Mucosa of rectum (tissue), 2 donors: ENCODE measurements at regions not wholly inside any gene's neighbourhood (a gene's known extent, or its start where the extent isn't known, plus 50 kb on each side); places are given as distances from the start of the nearest gene placed in this dataset.

Experiments
- H3K27ac ChIP-seq, 2 donors: one replicate each; pipeline ENCODE4 v1.7.0; 2013; ENCODE audit warnings: inconsistent platforms in 2 of 2, low read depth in 2 of 2, low read length in 2 of 2
- H3K27me3 ChIP-seq, 2 donors: one replicate each; pipeline ENCODE4 v1.7.0; 2013; ENCODE audit warnings: low read length in 2 of 2; ENCODE audit not compliant: control insufficient read depth in 2 of 2, insufficient read depth in 2 of 2
- H3K36me3 ChIP-seq, 2 donors: one replicate each; pipeline ENCODE4 v1.7.0; 2013; ENCODE audit warnings: low read length in 2 of 2; ENCODE audit not compliant: control insufficient read depth in 2 of 2, insufficient read depth in 2 of 2
- H3K4me1 ChIP-seq, 2 donors: one replicate each; pipeline ENCODE4 v1.7.0; 2013; ENCODE audit warnings: low read length in 2 of 2, mild to moderate bottlenecking in 1 of 2; ENCODE audit not compliant: control insufficient read depth in 2 of 2, insufficient read depth in 2 of 2
- H3K4me3 ChIP-seq, 2 donors: one replicate each; pipeline ENCODE4 v1.7.0; 2013; ENCODE audit warnings: low read length in 2 of 2
- H3K9ac ChIP-seq, 2 donors: one replicate each; pipeline ENCODE4 v1.7.0; 2013; ENCODE audit warnings: low read length in 2 of 2, low read depth in 1 of 2, mild to moderate bottlenecking in 1 of 2
- H3K9me3 ChIP-seq, 2 donors: one replicate each; pipeline ENCODE4 v1.7.0; 2013; ENCODE audit warnings: low read length in 2 of 2; ENCODE audit not compliant: control insufficient read depth in 2 of 2
- donor health status: healthy.
- donor health status: Normal muscosa, but diverticular disease.

- Histone ChIP-seq H3K4me3 (no peak overlapping the region), H3K9ac (no peak overlapping the region), H3K36me3 (no peaks in the 10 kb centered on the region), H3K27me3 (no peaks in the 10 kb centered on the region), H3K27ac (no peak overlapping the region), H3K9me3 (no peaks in the 10 kb centered on the region), H3K4me1 (no peaks in the 10 kb centered on the region)
These were observed 211.5 kb upstream of the MIR17HG start for GRCh38 chr13:91135968-91136367.

GRCh38 chr13:91136806-91137205 is 210.7 kb upstream of the MIR17HG start:
- Histone ChIP-seq H3K27me3 (no peaks in the 10 kb centered on the region), H3K36me3 (no peaks in the 10 kb centered on the region), H3K4me3 (no peak overlapping the region), H3K9ac (no peak overlapping the region), H3K4me1 (no peaks in the 10 kb centered on the region), H3K27ac (no peak overlapping the region), H3K9me3 (no peaks in the 10 kb centered on the region)

- no peaks in the 10 kb centered on the region for H3K27me3 ChIP-seq
- no peaks in the 10 kb centered on the region for H3K4me1 ChIP-seq
- no peaks in the 10 kb centered on the region for H3K9me3 ChIP-seq
These were observed 208.3 kb upstream of the MIR17HG start for GRCh38 chr13:91139232-91139631.

GRCh38 chr13:91141543-91142061 is 205.9 kb upstream of the MIR17HG start:
- H3K4me1 ChIP-seq: no peaks in the 10 kb centered on the region
- no peaks in the 10 kb centered on the region for H3K36me3 ChIP-seq
- H3K9ac ChIP-seq: no peak overlapping the region
- H3K27me3 ChIP-seq: no peaks in the 10 kb centered on the region
- no peak overlapping the region for H3K4me3 ChIP-seq
- no peaks in the 10 kb centered on the region for H3K9me3 ChIP-seq
- H3K27ac ChIP-seq: no peak overlapping the region

More at GRCh38 chr13:91139232-91139631, 208.3 kb upstream of the MIR17HG start:
- Histone ChIP-seq H3K9ac (no peak overlapping the region), H3K27ac (no peak overlapping the region), H3K36me3 (no peaks in the 10 kb centered on the region), H3K4me3 (no peak overlapping the region)

GRCh38 chr13:91142572-91142971 is 204.9 kb upstream of the MIR17HG start:
- Histone ChIP-seq H3K27me3 (no peaks in the 10 kb centered on the region), H3K27ac (no peak overlapping the region), H3K4me1 (no peaks in the 10 kb centered on the region), H3K4me3 (no peak overlapping the region), H3K9me3 (no peaks in the 10 kb centered on the region), H3K9ac (no peak overlapping the region), H3K36me3 (no peaks in the 10 kb centered on the region)

GRCh38 chr13:91144054-91144453 is 203.4 kb upstream of the MIR17HG start:
- no peaks in the 10 kb centered on the region for H3K9me3 ChIP-seq
- no peak overlapping the region for H3K9ac ChIP-seq
- no peaks in the 10 kb centered on the region for H3K4me1 ChIP-seq
- no peaks in the 10 kb centered on the region for H3K27me3 ChIP-seq
- H3K36me3 ChIP-seq: no peaks in the 10 kb centered on the region
- H3K4me3 ChIP-seq: no peak overlapping the region
- no peak overlapping the region for H3K27ac ChIP-seq

GRCh38 chr13:91144486-91144885 is 203.0 kb upstream of the MIR17HG start:
- no peaks in the 10 kb centered on the region for H3K27me3 ChIP-seq
- no peak overlapping the region for H3K27ac ChIP-seq
- no peak overlapping the region for H3K4me3 ChIP-seq
- no peaks in the 10 kb centered on the region for H3K9me3 ChIP-seq
- no peak overlapping the region for H3K9ac ChIP-seq
- no peaks in the 10 kb centered on the region for H3K4me1 ChIP-seq
- H3K36me3 ChIP-seq: no peaks in the 10 kb centered on the region

GRCh38 chr13:91145571-91146205 is 201.8 kb upstream of the MIR17HG start:
- Histone ChIP-seq H3K4me3 (no peak overlapping the region), H3K4me1 (no peaks in the 10 kb centered on the region), H3K9ac (no peak overlapping the region), H3K9me3 (no peaks in the 10 kb centered on the region), H3K27me3 (no peaks in the 10 kb centered on the region), H3K27ac (no peak overlapping the region), H3K36me3 (no peaks in the 10 kb centered on the region)

- H3K27ac ChIP-seq: no peak overlapping the region
- no peaks in the 10 kb centered on the region for H3K9me3 ChIP-seq
- no peak overlapping the region for H3K4me3 ChIP-seq
- no peaks in the 10 kb centered on the region for H3K36me3 ChIP-seq
- no peak overlapping the region for H3K9ac ChIP-seq
- no peaks in the 10 kb centered on the region for H3K4me1 ChIP-seq
- no peaks in the 10 kb centered on the region for H3K27me3 ChIP-seq
These were observed 200.9 kb upstream of the MIR17HG start for GRCh38 chr13:91146601-91147000.

GRCh38 chr13:91148098-91148497 is 199.4 kb upstream of the MIR17HG start:
- H3K36me3 ChIP-seq: no peaks in the 10 kb centered on the region
- no peaks in the 10 kb centered on the region for H3K27me3 ChIP-seq
- no peak overlapping the region for H3K4me3 ChIP-seq
- H3K9ac ChIP-seq: no peak overlapping the region
- no peak overlapping the region for H3K27ac ChIP-seq
- no peaks in the 10 kb centered on the region for H3K9me3 ChIP-seq
- no peaks in the 10 kb centered on the region for H3K4me1 ChIP-seq
